Caco-2 (cell line): ENCODE measurements at regions not wholly inside any gene's neighbourhood (a gene's known extent, or its start where the extent isn't known, plus 50 kb on each side); places are given as distances from the start of the nearest gene placed in this dataset.

Source experiments
- BruUV-seq: library from RNA; stranded (reverse); fragments of 400-500 nt; replicated peaks from 2 replicates; lab custom pipeline; 2021; lab: Mats Ljungman, UMichigan
- CTCF ChIA-PET: fragments of 300-600 bp; sonication (Branson Sonifier 250); formaldehyde crosslinking; loops from one replicate; lab custom pipeline; 2022; ENCODE audit warnings: antibody characterized with exemption; lab: Charles Lee
- POLR2A ChIA-PET: fragments of 300-600 bp; sonication (Branson Sonifier 250); formaldehyde crosslinking; loops from one replicate; lab custom pipeline; 2022; ENCODE audit warnings: antibody characterized with exemption; lab: Charles Lee
- DNase-seq, 2 experiments: peaks; one replicate each; pipeline versions ENCODE4 v3.0.0 to v3.0.0-alpha.2; 2020 to 2022
- H3K27me3 ChIP-seq: replicated peaks from 2 replicates; pipeline ENCODE4 v1.6.0; 2011; ENCODE audit warnings: low read length; ENCODE audit not compliant: control insufficient read depth, insufficient read depth
- H3K36me3 ChIP-seq: 2 replicates; pipeline ENCODE4 v1.5.1; 2011; ENCODE audit warnings: low read length; ENCODE audit not compliant: control insufficient read depth, insufficient read depth
- H3K4me1 ChIP-seq: fragments of 250-450 bp; sonication (Bioruptor Pico); 2 replicates; pipeline ENCODE4 v1.5.1; 2020; ENCODE audit warnings: mild to moderate bottlenecking
- H3K4me3 ChIP-seq: 2 replicates; pipeline ENCODE4 v1.5.1; 2011; ENCODE audit warnings: low read depth, mild to moderate bottlenecking, control low read depth, low read length
- H3K9me3 ChIP-seq: fragments of 250-450 bp; sonication (Bioruptor Pico); 2 replicates; pipeline ENCODE4 v1.5.1; 2020; ENCODE audit warnings: mild to moderate bottlenecking, moderate library complexity
- H3K27ac Mint-ChIP-seq: one replicate; pipeline ENCODE4 v1.8.0; 2022; ENCODE audit warnings: mixed read lengths; ENCODE audit not compliant: unreplicated experiment
- H3K27me3 Mint-ChIP-seq: one replicate; pipeline ENCODE4 v1.8.0; 2022; ENCODE audit warnings: mixed read lengths; ENCODE audit not compliant: insufficient read depth, unreplicated experiment
- H3K36me3 Mint-ChIP-seq: one replicate; pipeline ENCODE4 v1.8.0; 2022; ENCODE audit warnings: mild to moderate bottlenecking, mixed read lengths; ENCODE audit not compliant: insufficient read depth, unreplicated experiment
- H3K4me1 Mint-ChIP-seq: one replicate; pipeline ENCODE4 v1.8.0; 2022; ENCODE audit warnings: low read depth, mixed read lengths; ENCODE audit not compliant: unreplicated experiment
- H3K4me3 Mint-ChIP-seq: one replicate; pipeline ENCODE4 v1.8.0; 2022; ENCODE audit warnings: mild to moderate bottlenecking, moderate library complexity, mixed read lengths; ENCODE audit not compliant: unreplicated experiment
- H3K9me3 Mint-ChIP-seq: one replicate; pipeline ENCODE4 v1.8.0; 2022; ENCODE audit warnings: mixed read lengths; ENCODE audit not compliant: unreplicated experiment
- CTCF ChIP-seq, 2 experiments: fragments of 200-600 bp in 1 of 2; IDR thresholded peaks; 1 replicate in 1 of 2; 2 replicates in 1 of 2; pipeline versions ENCODE4 v1.5.1 to v1.8.0; 2011 to 2022; ENCODE audit warnings: antibody characterized with exemption in 1 of 2, control low read depth in 1 of 2, inconsistent platforms in 1 of 2, low read depth in 1 of 2, low read length in 1 of 2, mild to moderate bottlenecking in 1 of 2, moderate library complexity in 1 of 2; ENCODE audit not compliant: insufficient read depth in 1 of 2, severe bottlenecking in 1 of 2, unreplicated experiment in 1 of 2
- intact Hi-C: fragments of 100-400 bp; cut with micrococcal nuclease; formaldehyde crosslinking; loops from one replicate; pipeline ENCODE4 v1.10.0; 2022; ENCODE audit not compliant: unreplicated experiment

DNA sequence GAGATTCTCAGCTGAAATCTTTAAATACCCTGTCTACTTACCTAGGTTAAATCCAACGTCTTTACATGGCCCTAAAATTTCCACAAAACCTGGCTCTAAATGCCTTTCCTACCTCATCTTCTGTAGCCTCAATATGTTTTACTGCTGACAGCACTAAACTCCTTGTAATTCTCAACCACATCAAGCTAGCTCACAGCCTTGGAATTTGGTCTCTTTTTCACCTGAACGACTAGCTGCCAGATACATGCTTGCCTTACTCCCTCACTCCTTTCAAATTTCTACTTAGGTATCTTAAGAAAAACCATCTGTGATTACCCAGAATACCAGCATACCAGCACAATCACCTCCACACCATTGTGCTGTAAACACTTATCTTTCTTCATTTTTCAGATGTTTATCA is 635.6 kb upstream of the PCDH10 start:
- no peaks in the 10 kb centered on the region for H3K27me3 ChIP-seq
- Mint-ChIP-seq H3K4me1 (no peaks in the 10 kb centered on the region), H3K27ac (no peak overlapping the region), H3K4me3 (no peak overlapping the region), H3K36me3 (no peaks in the 10 kb centered on the region), H3K27me3 (no peaks in the 10 kb centered on the region), H3K9me3 (no peaks in the 10 kb centered on the region)
- TF ChIP-seq CTCF (IDR thresholded peaks at IDR 0.05; ENCODE audit: insufficient read depth in 1 of 2, low read depth in 1 of 2, low read length in 1 of 2, severe bottlenecking in 1 of 2, unreplicated experiment in 1 of 2): no peak
- no peak overlapping the region for H3K4me3 ChIP-seq
- ChIA-PET CTCF (no interaction called here), POLR2A (no interaction called here)
- H3K9me3 ChIP-seq: no peaks in the 10 kb centered on the region
- intact Hi-C loops: no loop called here
- BruUV-seq: no TSS peak
- DNase-seq: no peak
- no peaks in the 10 kb centered on the region for H3K36me3 ChIP-seq
- H3K4me1 ChIP-seq: no peaks in the 10 kb centered on the region

- Mint-ChIP-seq H3K27ac (no peak overlapping the region), H3K4me1 (no peaks in the 10 kb centered on the region), H3K36me3 (no peaks in the 10 kb centered on the region), H3K4me3 (no peak overlapping the region), H3K27me3 (peaks cover 3% of the 10 kb centered on the region), H3K9me3 (no peaks in the 10 kb centered on the region)
- Histone ChIP-seq H3K4me1 (no peaks in the 10 kb centered on the region), H3K36me3 (no peaks in the 10 kb centered on the region), H3K4me3 (no peak overlapping the region), H3K27me3 (no peaks in the 10 kb centered on the region), H3K9me3 (no peaks in the 10 kb centered on the region)
- no peak for TF ChIP-seq CTCF (IDR thresholded peaks at IDR 0.05; ENCODE audit: insufficient read depth in 1 of 2, low read depth in 1 of 2, low read length in 1 of 2, severe bottlenecking in 1 of 2, unreplicated experiment in 1 of 2)
- CTCF ChIA-PET: no interaction called here
- no TSS peak for BruUV-seq
- intact Hi-C loops: no loop called here
- no peak for DNase-seq
- POLR2A ChIA-PET: no interaction called here
Observed at GRCh38 chr4:132526652-132527051, 622.4 kb upstream of the PCDH10 start.

DNA sequence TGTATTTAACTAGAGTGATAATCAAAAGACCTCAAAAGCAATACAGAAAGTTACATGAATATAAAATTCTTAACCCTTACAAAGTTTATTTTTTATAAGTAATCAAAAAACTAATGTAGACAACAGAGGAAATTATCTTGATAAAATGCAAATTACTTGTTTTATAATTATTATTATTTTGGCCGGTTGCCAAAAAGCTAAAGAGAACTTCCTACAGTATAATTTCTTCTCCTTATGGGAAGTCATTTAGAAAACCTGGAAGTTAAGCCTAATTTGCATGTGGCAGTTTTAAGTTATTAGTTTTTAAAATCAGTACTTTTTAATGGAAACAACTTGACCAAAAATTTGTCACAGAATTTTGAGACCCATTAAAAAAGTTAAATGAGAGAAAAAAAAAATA is 621.3 kb upstream of the PCDH10 start:
- POLR2A ChIA-PET: no interaction called here
- no peak for TF ChIP-seq CTCF (IDR thresholded peaks at IDR 0.05; ENCODE audit: insufficient read depth in 1 of 2, low read depth in 1 of 2, low read length in 1 of 2, severe bottlenecking in 1 of 2, unreplicated experiment in 1 of 2)

More for the DNA sequence above, 621.3 kb upstream of the PCDH10 start:
- no peak for DNase-seq
- BruUV-seq: no TSS peak
- Histone ChIP-seq H3K27me3 (no peaks in the 10 kb centered on the region), H3K4me3 (no peak overlapping the region), H3K4me1 (no peaks in the 10 kb centered on the region), H3K36me3 (no peaks in the 10 kb centered on the region), H3K9me3 (no peaks in the 10 kb centered on the region)
- H3K4me3 Mint-ChIP-seq: no peak overlapping the region
- no peaks in the 10 kb centered on the region for H3K4me1 Mint-ChIP-seq
- H3K9me3 Mint-ChIP-seq: no peaks in the 10 kb centered on the region
- H3K36me3 Mint-ChIP-seq: no peaks in the 10 kb centered on the region
- peaks cover 3% of the 10 kb centered on the region for H3K27me3 Mint-ChIP-seq
- intact Hi-C loops: no loop called here
- CTCF ChIA-PET: no interaction called here
- H3K27ac Mint-ChIP-seq: no peak overlapping the region
